Cardiac muscle cell (in vitro differentiated cells and primary cell): ENCODE measurements at regions not wholly inside any gene's neighbourhood (a gene's known extent, or its start where the extent isn't known, plus 50 kb on each side); places are given as distances from the start of the nearest gene placed in this dataset.

Experiments used
- DNase-seq, 2 donors: peaks; one replicate each; pipeline versions ENCODE4 v3.0.0 to v3.0.0-alpha.2; 2010 to 2017; ENCODE audit warnings: low read depth in 1 of 2, low spot score in 1 of 2
- H3K27ac ChIP-seq: fragments of 200-600 bp; sonication (generic); 2 replicates; pipeline ENCODE4 v1.5.1; 2016
- H3K27me3 ChIP-seq: fragments of 200-600 bp; sonication (generic); 2 replicates; pipeline ENCODE4 v1.6.0; 2016; ENCODE audit warnings: control low read depth
- H3K36me3 ChIP-seq: fragments of 200-600 bp; sonication (generic); 2 replicates; pipeline ENCODE4 v1.5.1; 2016; ENCODE audit warnings: control low read depth
- H3K4me1 ChIP-seq: fragments of 200-600 bp; sonication (generic); 2 replicates; pipeline ENCODE4 v1.8.1; 2017; ENCODE audit warnings: low read depth, mild to moderate bottlenecking, mixed run types
- H3K4me3 ChIP-seq: fragments of 200-600 bp; sonication (generic); 2 replicates; pipeline ENCODE4 v1.5.1; 2016; ENCODE audit warnings: mild to moderate bottlenecking
- H3K9me3 ChIP-seq: fragments of 200-600 bp; sonication (generic); 2 replicates; pipeline ENCODE4 v1.5.1; 2017; ENCODE audit warnings: low read depth, mild to moderate bottlenecking, control low read depth
- CTCF ChIP-seq: IDR thresholded peaks from 2 replicates; pipeline ENCODE4 v1.5.1; 2012; ENCODE audit warnings: low read depth, mild to moderate bottlenecking, low read length

DNA sequence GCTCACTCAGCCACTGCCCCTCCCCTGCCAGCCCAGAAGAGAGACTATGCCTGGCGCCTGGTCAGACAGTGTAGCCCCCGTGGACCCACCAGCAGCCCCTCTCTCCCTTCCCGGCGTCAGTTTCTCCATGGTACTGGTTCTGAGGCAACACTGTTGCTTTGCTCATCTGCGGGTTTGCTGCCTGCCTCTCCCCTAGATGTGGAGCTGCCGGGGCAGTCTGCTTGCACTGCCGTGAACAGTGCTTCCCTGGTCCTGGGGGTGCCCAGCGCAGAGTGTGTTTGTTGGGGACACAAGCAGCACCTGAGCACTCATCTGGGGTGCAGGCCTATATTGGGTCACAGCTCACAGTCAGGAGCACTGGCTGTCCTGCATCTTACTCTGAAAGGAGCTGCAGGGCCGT lies 309.9 kb downstream of the NDUFA10 start:
- Histone ChIP-seq H3K27me3 (no peaks in the 10 kb centered on the region), H3K27ac (no peak overlapping the region), H3K4me1 (no peaks in the 10 kb centered on the region), H3K36me3 (no peaks in the 10 kb centered on the region), H3K4me3 (no peak overlapping the region), H3K9me3 (no peaks in the 10 kb centered on the region)
- TF ChIP-seq CTCF, result no peak
- DNase-seq, result no peak

- DNase-seq, result no peak
- Histone ChIP-seq H3K9me3 (no peaks in the 10 kb centered on the region), H3K4me1 (no peaks in the 10 kb centered on the region), H3K36me3 (no peaks in the 10 kb centered on the region), H3K27me3 (no peaks in the 10 kb centered on the region), H3K27ac (no peak overlapping the region), H3K4me3 (no peak overlapping the region)
- TF ChIP-seq CTCF, result no peak
These were observed 311.0 kb downstream of the NDUFA10 start for GRCh38 chr2:239714116-239714515.

- no peaks in the 10 kb centered on the region for H3K27me3 ChIP-seq
- TF ChIP-seq CTCF, result no peak
- no peak overlapping the region for H3K4me3 ChIP-seq
- DNase-seq, result no peak
- H3K4me1 ChIP-seq, result no peaks in the 10 kb centered on the region
- H3K9me3 ChIP-seq, result no peaks in the 10 kb centered on the region
- no peaks in the 10 kb centered on the region for H3K36me3 ChIP-seq
- no peak overlapping the region for H3K27ac ChIP-seq
These were observed 311.9 kb upstream of the HDAC4 start for GRCh38 chr2:239712755-239713154.

DNA sequence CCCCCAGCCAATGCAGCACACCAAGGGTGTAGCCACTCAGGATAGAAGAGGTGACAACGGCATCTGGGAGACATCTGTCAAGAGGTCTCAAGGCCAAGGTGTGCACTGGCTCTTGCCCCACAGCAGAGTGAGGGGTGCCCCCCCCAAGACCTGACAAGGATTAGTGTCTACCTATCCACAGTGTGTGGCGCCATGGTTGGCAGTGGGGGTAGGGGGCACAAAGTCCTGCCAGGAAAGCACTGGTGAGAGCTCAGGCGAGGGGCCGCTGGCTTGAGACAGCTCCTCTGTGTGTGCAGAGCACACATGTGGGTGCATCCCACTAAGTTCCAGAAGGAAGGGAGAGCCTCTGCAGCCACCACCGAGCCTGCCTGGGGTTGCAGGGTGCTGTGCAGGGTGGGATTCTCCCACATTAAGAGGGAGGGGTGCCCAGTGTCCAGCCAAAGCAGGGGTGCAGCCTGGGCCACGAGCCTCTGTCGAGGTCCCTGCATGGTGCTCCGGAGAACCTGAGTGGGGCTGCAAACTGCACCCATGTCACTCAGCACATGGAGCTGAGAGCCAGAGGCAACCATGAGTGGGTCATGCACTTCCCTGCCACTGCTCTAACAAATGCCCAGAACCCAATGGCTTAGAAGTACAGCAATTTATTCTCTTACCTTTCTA lies 311.2 kb upstream of the HDAC4 start:
- H3K9me3 ChIP-seq, result no peaks in the 10 kb centered on the region
- DNase-seq, result no peak
- no peaks in the 10 kb centered on the region for H3K4me1 ChIP-seq
- no peak overlapping the region for H3K4me3 ChIP-seq
- no peak overlapping the region for H3K27ac ChIP-seq
- TF ChIP-seq CTCF, result no peak
- H3K27me3 ChIP-seq, result no peaks in the 10 kb centered on the region
- H3K36me3 ChIP-seq, result no peaks in the 10 kb centered on the region

DNA sequence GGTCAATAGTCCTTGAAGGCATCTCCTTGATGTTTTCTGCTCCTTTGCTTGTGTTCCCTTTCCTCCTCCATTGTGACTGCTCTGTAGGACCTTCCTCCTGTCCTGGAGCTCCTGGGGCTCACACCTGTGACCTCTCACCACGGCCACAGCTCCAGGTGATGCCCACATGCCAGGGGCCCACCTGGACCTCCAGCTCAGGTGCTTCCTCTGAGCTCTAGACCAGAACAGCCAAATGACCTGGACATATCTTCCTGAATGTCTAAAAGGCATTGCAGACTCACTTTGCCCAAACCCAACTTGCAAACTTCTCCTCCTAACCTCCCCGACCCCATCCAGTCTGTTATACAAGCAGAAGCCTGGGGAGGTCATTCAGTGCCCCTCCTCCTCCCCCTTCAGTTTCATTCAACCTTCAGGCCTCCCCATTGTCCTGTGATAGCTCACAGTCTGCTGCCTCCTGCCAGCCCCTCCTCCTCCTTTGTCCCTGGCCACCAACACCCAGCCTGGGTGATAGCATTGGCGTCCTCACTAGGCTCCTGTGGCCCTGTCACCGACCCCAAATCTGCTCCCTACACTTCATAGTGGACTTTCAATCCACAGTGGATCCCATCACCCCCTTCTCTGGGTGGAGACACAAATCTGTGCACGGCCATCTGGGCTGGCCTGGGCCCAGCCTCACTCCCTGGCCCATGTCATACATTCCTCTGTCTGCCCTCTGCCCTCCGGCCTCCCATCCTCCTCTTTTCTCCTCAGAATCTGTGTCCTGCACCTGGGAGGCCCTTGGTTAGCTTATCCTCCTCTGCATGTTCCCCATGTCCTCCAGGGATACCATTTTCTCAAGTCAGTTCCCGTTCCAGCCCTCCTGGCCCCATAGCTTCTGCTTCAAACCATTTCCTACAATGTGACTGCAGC lies 310.4 kb upstream of the HDAC4 start:
- no peak for DNase-seq
- TF ChIP-seq CTCF, result no peak
- no peak overlapping the region for H3K4me3 ChIP-seq
- no peaks in the 10 kb centered on the region for H3K9me3 ChIP-seq
- H3K36me3 ChIP-seq, result no peaks in the 10 kb centered on the region
- H3K4me1 ChIP-seq, result no peaks in the 10 kb centered on the region
- H3K27ac ChIP-seq, result no peak overlapping the region
- no peaks in the 10 kb centered on the region for H3K27me3 ChIP-seq
